PFSK-1 (cell line): ENCODE measurements at regions not wholly inside any gene's neighbourhood (a gene's known extent, or its start where the extent isn't known, plus 50 kb on each side); places are given as distances from the start of the nearest gene placed in this dataset.

Experiments
- FOXP2 ChIP-seq: optimal IDR thresholded peaks from 2 replicates; pipeline ENCODE3; 2011; ENCODE audit warnings: borderline replicate concordance, control low read depth, inconsistent platforms; ENCODE audit not compliant: insufficient read depth; ENCODE audit errors: extremely low read length, extremely low read depth
- POLR2AphosphoS5 ChIP-seq: IDR thresholded peaks from 2 replicates; pipeline ENCODE4 v1.6.1; 2012; ENCODE audit warnings: low read depth, mild to moderate bottlenecking, control low read depth, low read length, moderate library complexity
- SIN3A ChIP-seq: IDR thresholded peaks from 2 replicates; pipeline ENCODE4 v1.6.1; 2012; ENCODE audit warnings: mild to moderate bottlenecking, low read length, moderate library complexity, borderline replicate concordance; ENCODE audit not compliant: insufficient read depth
- TAF1 ChIP-seq: IDR thresholded peaks from 2 replicates; pipeline ENCODE4 v1.6.1; 2012; ENCODE audit warnings: low read length, control low read depth, borderline replicate concordance; ENCODE audit not compliant: insufficient read depth
- TF ChIP-seq, protein P1 (sequence below), 2 experiments: IDR thresholded peaks; 2 replicates each; pipeline versions ENCODE4 v1.6.1 to v1.8.0; 2011 to 2012; ENCODE audit warnings: low read depth in 2 of 2, low read length in 2 of 2, control low read depth in 1 of 2, inconsistent platforms in 1 of 2, mild to moderate bottlenecking in 1 of 2, moderate library complexity in 1 of 2; ENCODE audit not compliant: insufficient read depth in 1 of 2

- TF ChIP-seq POLR2AphosphoS5 = no peak
- TF ChIP-seq, protein P1, sequence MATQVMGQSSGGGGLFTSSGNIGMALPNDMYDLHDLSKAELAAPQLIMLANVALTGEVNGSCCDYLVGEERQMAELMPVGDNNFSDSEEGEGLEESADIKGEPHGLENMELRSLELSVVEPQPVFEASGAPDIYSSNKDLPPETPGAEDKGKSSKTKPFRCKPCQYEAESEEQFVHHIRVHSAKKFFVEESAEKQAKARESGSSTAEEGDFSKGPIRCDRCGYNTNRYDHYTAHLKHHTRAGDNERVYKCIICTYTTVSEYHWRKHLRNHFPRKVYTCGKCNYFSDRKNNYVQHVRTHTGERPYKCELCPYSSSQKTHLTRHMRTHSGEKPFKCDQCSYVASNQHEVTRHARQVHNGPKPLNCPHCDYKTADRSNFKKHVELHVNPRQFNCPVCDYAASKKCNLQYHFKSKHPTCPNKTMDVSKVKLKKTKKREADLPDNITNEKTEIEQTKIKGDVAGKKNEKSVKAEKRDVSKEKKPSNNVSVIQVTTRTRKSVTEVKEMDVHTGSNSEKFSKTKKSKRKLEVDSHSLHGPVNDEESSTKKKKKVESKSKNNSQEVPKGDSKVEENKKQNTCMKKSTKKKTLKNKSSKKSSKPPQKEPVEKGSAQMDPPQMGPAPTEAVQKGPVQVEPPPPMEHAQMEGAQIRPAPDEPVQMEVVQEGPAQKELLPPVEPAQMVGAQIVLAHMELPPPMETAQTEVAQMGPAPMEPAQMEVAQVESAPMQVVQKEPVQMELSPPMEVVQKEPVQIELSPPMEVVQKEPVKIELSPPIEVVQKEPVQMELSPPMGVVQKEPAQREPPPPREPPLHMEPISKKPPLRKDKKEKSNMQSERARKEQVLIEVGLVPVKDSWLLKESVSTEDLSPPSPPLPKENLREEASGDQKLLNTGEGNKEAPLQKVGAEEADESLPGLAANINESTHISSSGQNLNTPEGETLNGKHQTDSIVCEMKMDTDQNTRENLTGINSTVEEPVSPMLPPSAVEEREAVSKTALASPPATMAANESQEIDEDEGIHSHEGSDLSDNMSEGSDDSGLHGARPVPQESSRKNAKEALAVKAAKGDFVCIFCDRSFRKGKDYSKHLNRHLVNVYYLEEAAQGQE (IDR thresholded peaks at IDR 0.05; ENCODE audit: insufficient read depth in 1 of 2, low read depth in 2 of 2, low read length in 2 of 2) = no peak
- no peak for TF ChIP-seq TAF1
- TF ChIP-seq SIN3A = no peak
- TF ChIP-seq FOXP2 = no peak
Observed at GRCh38 chr13:63541336-63541735, 2125.7 kb upstream of the PCDH20 start.

- TF ChIP-seq, protein P1 (IDR thresholded peaks at IDR 0.05; ENCODE audit: insufficient read depth in 1 of 2, low read depth in 2 of 2, low read length in 2 of 2) = no peak
- TF ChIP-seq FOXP2 (no peak), SIN3A (no peak), TAF1 (no peak), POLR2AphosphoS5 (no peak)
Observed at GRCh38 chr13:63540061-63540460, 2124.4 kb upstream of the PCDH20 start.

GRCh38 chr13:63517371-63517770 lies 2101.7 kb upstream of the PCDH20 start:
- TF ChIP-seq TAF1 = no peak
- no peak for TF ChIP-seq POLR2AphosphoS5
- TF ChIP-seq, protein P1 (IDR thresholded peaks at IDR 0.05; ENCODE audit: insufficient read depth in 1 of 2, low read depth in 2 of 2, low read length in 2 of 2) = no peak
- no peak for TF ChIP-seq SIN3A
- no peak for TF ChIP-seq FOXP2

GRCh38 chr13:63516124-63516523 lies 2100.5 kb upstream of the PCDH20 start:
- TF ChIP-seq TAF1 = no peak
- no peak for TF ChIP-seq SIN3A
- no peak for TF ChIP-seq POLR2AphosphoS5
- TF ChIP-seq, protein P1 (IDR thresholded peaks at IDR 0.05; ENCODE audit: insufficient read depth in 1 of 2, low read depth in 2 of 2, low read length in 2 of 2) = no peak
- TF ChIP-seq FOXP2 = no peak

GRCh38 chr13:63514886-63515285 lies 2099.2 kb upstream of the PCDH20 start:
- no peak for TF ChIP-seq TAF1
- no peak for TF ChIP-seq FOXP2
- TF ChIP-seq, protein P1 (IDR thresholded peaks at IDR 0.05; ENCODE audit: insufficient read depth in 1 of 2, low read depth in 2 of 2, low read length in 2 of 2) = no peak
- no peak for TF ChIP-seq POLR2AphosphoS5
- no peak for TF ChIP-seq SIN3A
